Forelimb muscle (tissue), 1 donor: ENCODE measurements at regions not wholly inside any gene's neighbourhood (a gene's known extent, or its start where the extent isn't known, plus 50 kb on each side); places are given as distances from the start of the nearest gene placed in this dataset.

Experiments used
- DNase-seq: peaks from one replicate; pipeline ENCODE4 v3.0.0-alpha.2; 2013; ENCODE audit warnings: low read depth

DNA sequence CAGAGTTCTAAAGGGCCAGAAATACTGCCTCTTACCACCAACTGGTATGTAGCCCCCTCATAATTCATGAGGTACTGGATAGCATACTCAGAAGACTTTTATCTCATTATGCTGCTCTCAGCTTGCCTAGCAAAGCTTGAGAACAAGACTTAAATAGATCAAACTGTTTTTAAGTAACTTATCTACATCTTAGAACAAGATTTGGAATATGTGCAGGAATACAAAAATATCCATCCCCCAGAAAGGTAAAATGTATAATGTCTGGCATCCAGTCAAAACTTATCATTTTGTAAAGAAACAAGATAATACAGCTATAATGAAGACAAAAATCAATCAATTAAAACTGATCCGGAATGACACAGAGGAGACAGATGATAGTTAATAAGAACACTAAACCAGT is 400.4 kb upstream of the TGFBR2 start:
- DNase-seq, result no peak

DNA sequence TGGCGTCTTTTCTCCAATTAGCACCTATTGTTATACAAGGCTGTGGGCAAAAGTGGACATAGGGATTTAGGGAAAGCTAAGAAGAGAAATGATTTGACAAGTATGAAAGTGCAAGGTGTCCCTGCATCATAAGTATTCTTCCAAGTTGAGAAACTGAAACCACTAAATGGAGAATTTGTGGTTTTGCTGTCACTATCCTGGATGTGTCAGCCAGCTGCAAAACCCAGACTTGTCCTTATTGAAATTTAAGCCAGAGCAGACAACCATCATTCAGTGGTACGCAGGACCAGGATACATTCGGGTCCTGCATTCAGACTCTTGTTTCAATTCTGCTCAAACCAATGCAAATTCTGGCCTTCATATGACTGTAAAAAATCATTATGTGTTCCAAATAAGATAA is 384.8 kb upstream of the TGFBR2 start:
- DNase-seq, result no peak

DNA sequence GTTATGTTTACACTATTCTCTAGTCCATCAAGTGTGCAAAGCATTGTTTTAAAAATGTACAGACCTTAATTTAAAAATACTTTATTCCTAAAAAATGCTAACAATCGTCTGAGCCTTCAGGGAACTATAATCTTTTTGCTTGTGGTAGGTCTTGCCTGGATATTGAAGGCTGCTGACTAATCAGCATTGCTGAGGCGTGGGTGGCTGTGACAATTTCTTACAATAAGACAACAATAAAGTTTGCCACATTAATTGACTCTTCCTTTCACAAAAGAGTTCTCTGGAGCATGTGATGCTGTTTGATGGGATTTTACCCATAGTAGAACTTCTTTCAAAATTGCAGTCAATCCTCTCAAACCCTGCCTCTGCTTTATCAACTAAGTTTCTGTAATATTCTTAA is 384.0 kb upstream of the TGFBR2 start:
- DNase-seq, result no peak

GRCh38 chr3:30225021-30225420 is 381.4 kb upstream of the TGFBR2 start:
- DNase-seq, result no peak

GRCh38 chr3:30226601-30227151 is 379.7 kb upstream of the TGFBR2 start:
- DNase-seq, result no peak

DNA sequence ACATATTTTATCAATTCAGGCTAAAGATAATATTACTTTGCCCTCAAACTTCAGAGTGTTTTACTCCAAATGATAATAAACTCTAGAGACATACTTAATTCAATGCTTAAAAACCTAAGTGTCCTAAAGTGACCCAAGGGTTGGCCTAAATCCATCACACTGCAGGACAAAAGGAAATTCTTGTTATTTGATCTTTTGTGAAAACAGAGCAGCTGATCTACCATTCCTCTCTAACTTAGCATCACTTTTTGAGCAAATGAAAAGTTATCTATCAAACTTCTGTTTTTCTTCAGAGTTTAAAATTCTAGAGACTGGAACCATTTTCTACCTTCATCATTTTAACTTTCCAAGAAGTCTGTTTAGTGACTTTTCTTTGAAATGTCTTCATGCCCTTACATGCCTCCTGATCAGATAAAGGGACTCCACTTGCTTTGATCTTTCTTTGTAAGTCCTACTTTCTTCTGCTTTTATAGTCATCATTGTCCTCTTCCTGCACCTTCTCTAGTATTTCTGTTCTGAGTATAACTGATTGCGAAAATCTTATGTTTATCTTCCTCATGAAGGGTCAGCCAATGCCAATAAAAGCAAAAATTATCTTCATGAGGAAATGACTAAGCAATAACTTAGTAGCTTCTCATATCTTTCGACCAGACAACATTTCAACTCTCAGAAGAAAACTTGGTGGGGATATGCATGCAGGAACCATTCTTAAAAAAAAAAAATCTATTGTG is 378.7 kb upstream of the TGFBR2 start:
- no peak for DNase-seq

GRCh38 chr3:30228302-30228631 is 378.1 kb upstream of the TGFBR2 start:
- no peak for DNase-seq

DNA sequence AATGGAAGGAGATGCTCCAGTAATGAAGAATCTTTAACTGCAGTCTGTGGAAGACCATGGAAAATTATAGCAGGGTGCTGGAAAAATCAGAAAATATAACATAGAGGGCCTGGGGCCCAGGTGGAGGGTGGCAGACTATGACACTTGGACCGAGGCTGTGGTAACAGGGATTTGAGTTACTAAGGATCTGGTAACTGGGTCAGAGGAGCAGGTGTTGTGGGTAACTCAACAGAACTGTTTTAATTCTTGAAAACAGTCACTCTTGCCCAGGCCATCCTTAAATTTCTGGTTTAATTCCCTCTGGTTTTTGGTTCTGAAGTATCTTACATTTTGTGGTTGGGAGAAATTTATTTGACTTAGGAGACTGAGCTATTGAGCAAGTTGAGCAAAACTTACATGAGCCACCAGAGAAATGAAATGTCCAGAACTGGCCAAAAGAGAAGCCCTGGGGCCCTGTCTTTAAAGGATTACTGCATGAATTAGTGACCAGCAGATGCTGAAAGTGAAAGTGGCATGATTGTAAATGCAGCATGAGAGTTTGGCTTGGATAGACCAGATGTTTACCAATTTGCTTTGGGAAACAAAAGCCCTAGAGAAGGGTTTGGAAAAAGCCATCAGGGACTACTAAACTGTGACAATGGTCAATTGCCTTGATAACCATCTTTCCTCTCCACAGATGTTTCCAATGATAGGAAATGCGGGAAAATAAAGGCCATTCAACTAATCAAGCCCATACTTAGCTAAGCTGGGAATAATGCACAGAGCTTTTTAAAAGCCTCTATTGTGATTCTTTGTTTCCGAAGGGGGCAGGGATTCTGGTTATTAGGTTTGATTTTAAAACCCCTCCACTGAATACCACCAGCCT is 374.9 kb upstream of the TGFBR2 start:
- no peak for DNase-seq

GRCh38 chr3:30232142-30232541 is 374.3 kb upstream of the TGFBR2 start:
- no peak for DNase-seq

DNA sequence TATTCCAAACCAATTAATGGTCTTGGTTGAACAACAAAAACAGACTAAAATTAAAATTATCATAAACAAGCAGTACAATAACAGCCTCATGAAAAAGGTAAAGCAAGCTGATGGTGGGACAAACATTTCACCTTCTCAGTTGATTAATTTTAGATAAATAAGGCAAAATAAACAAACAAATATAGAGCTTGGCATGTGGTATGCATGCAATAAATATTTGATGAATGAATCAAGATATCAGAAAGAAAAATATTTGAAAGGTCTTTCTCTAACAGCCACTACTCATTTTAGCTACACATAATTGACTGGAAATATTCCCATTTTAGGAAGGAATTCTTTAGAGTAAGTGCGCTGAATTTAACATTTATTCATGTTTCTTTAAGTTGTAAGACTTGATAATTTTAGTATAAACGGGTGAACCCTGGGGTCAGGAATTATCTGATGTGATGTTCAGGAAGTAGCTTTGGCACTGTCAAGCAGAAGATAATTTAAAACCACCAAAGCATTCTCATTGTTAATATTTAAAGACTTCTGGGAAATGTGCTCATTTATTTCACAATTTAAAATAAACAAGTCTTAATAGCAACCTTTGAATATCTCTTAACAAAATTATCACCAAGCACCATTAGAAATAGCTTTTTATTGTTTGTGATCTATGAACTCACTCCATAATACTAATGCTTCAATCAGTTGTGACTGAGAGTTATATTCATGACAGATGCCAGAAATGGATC is 372.3 kb upstream of the TGFBR2 start:
- no peak for DNase-seq

- no peak for DNase-seq
These were observed 370.4 kb upstream of the TGFBR2 start for GRCh38 chr3:30236011-30236410.

DNA sequence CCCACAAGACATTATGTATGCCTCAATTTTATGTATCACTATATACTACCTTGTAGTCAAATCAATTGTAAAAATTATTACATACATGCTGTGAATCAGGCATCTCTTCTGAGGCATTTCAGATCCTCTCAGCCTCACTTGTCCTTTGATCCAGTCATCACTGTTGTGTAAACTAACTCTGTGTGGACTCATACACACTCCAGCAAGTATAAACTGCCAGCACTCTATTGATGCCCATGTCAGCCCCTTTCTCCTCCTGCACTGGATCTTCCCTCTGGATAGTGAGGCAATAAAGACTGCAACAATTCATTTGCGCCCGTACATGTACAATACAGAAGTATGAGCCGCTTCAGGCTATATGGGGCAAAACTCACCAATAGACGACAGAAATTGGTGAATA is 364.7 kb upstream of the TGFBR2 start:
- no peak for DNase-seq

GRCh38 chr3:30245858-30246622 is 360.4 kb upstream of the TGFBR2 start:
- DNase-seq, result no peak

- DNase-seq, result no peak
These were observed 358.0 kb upstream of the TGFBR2 start for GRCh38 chr3:30248423-30248822.

DNA sequence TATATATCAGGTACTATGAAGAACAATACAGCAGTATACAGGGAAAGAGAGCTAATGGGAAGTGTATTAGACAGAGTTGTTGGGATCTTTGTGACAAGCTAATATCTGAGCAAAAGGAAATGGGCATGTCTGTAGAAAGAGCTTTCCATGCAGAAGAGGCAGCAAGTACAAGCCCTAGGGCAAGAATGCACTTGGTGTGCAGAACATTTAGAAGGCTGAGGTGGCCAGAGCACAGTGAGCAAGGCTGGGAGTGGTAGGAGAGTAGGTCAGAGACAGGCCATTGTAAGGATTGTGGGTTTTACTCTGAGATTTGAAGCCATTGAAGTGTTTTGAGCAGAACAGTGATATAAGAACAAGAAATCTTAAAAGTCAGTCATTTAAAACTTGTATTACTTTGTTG is 353.9 kb upstream of the TGFBR2 start:
- no peak for DNase-seq

DNA sequence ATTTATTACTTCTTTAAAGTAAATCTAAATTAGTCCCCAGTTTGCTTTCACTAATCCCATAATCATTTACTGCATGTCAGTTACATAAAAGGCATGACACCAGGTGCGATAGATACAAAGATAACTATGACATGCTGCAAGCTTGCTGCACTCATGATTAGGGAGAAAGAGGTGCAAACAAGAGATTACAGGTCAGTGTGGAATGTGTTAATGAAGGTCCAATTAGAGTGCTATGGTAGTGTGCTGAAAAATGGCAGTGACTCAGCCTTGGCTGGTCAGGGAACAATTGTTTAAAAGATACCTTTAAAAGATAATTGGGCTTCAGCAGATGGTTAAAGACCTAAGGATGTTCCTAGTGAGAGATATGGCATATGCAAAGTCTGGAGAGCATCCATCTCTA is 352.6 kb upstream of the TGFBR2 start:
- no peak for DNase-seq

- DNase-seq, result no peak
These were observed 349.9 kb upstream of the TGFBR2 start for GRCh38 chr3:30256474-30256873.

GRCh38 chr3:30258426-30259392 is 347.7 kb upstream of the TGFBR2 start:
- no peak for DNase-seq

- DNase-seq, result no peak
These were observed 346.7 kb upstream of the TGFBR2 start for GRCh38 chr3:30259730-30260129.

GRCh38 chr3:30260762-30261161 is 345.6 kb upstream of the TGFBR2 start:
- no peak for DNase-seq
